OCI-LY1 (cell line): ENCODE measurements at regions not wholly inside any gene's neighbourhood (a gene's known extent, or its start where the extent isn't known, plus 50 kb on each side); places are given as distances from the start of the nearest gene placed in this dataset.

Experiments
- CTCF ChIP-seq: fragments of 200-600 bp; sonication (generic), shearing (Covaris generic); IDR thresholded peaks from 2 replicates; pipeline ENCODE4 v1.5.1; 2017; ENCODE audit warnings: mild to moderate bottlenecking, antibody characterized with exemption, low read length, moderate library complexity, mixed read lengths
- EZH2 ChIP-seq: fragments of 200-600 bp; sonication (generic), shearing (Covaris generic); IDR thresholded peaks from 2 replicates; pipeline ENCODE4 v1.8.0; 2017; ENCODE audit warnings: borderline replicate concordance, mixed run types, mild to moderate bottlenecking, antibody characterized with exemption, low read length, moderate library complexity, mixed read lengths

- TF ChIP-seq CTCF (no peak), EZH2 (no peak)
These were observed 56.5 kb upstream of the ADTRP start for GRCh38 chr6:11835065-11835464.
